HepG2 (cell line): ENCODE measurements at regions not wholly inside any gene's neighbourhood (a gene's known extent, or its start where the extent isn't known, plus 50 kb on each side); places are given as distances from the start of the nearest gene placed in this dataset.

Source experiments
- ATAC-seq: fragments of 200-7000 bp; cut with Tn5 transposase; 3 replicates; pipeline ENCODE4 v1.9.1; 2020; ENCODE audit warnings: mild to moderate bottlenecking, moderate library complexity
- BruUV-seq: library from RNA; stranded (reverse); fragments of 400-500 nt; replicated peaks from 2 replicates; lab custom pipeline; 2021; lab: Mats Ljungman, UMichigan
- CTCF ChIA-PET: fragments of 300-600 bp; formaldehyde crosslinking; extraction: SDS; loops from one replicate; lab custom pipeline; 2021; ENCODE audit warnings: low total read pairs, inconsistent platforms, low intra/inter-chr PET ratio; lab: Yijun Ruan, JAX
- POLR2A ChIA-PET: fragments of 350-600 bp; sonication (Branson Sonifier 250); formaldehyde crosslinking; loops from one replicate; lab custom pipeline; 2020; ENCODE audit warnings: antibody characterized with exemption, inconsistent platforms; lab: Yijun Ruan, JAX
- DNase-seq: peaks from one replicate; pipeline ENCODE4 v3.0.0-alpha.2; 2015; ENCODE audit warnings: low spot score
- FAIRE-seq: peaks from 3 replicates; lab custom pipeline; 2011; peaks lifted over from hg19 to GRCh38; lab: Jason Lieb, UNC
- H2AFZ ChIP-seq: one replicate; pipeline ENCODE4 v1.6.1; 2011; ENCODE audit warnings: low read length, inconsistent platforms
- H3K27ac ChIP-seq: fragments of 300-600 bp; 3 replicates; pipeline ENCODE4 v1.8.0; 2011; ENCODE audit warnings: mixed run types, mild to moderate bottlenecking, mixed read lengths, low read length, inconsistent platforms; ENCODE audit not compliant: insufficient read depth; ENCODE audit errors: extremely low read length
- H3K27me3 ChIP-seq, 2 experiments: fragments of 200-600 bp in 1 of 2; 2 replicates in 1 of 2; 3 replicates in 1 of 2; pipeline versions ENCODE4 v1.6.0 to v1.8.0; 2011; ENCODE audit warnings: low read length in 2 of 2, mild to moderate bottlenecking in 2 of 2, moderate library complexity in 2 of 2, inconsistent platforms in 1 of 2; ENCODE audit not compliant: insufficient read depth in 2 of 2, control insufficient read depth in 1 of 2
- H3K36me3 ChIP-seq, 2 experiments: fragments of 200-600 bp in 1 of 2; replicated peaks in 1 of 2; 2 replicates in 1 of 2; 3 replicates in 1 of 2; pipeline versions ENCODE4 v1.5.1 to v1.8.0; 2011; ENCODE audit warnings: low read length in 2 of 2, inconsistent platforms in 1 of 2; ENCODE audit not compliant: insufficient read depth in 2 of 2, control insufficient read depth in 1 of 2
- H3K4me1 ChIP-seq: 2 replicates; pipeline ENCODE4 v1.5.1; 2012; ENCODE audit warnings: low read length, inconsistent platforms; ENCODE audit not compliant: insufficient read depth
- H3K4me2 ChIP-seq: 2 replicates; pipeline ENCODE4 v1.6.0; 2011; ENCODE audit warnings: low read depth, low read length, inconsistent platforms
- H3K4me3 ChIP-seq, 3 experiments: fragments of 200-600 bp in 1 of 3; sonication (generic), shearing (Covaris generic) in 1 of 3; replicated peaks in 1 of 3; 2 replicates each; pipeline ENCODE4 v1.5.1; 2011 to 2016; ENCODE audit warnings: low read length in 3 of 3, inconsistent platforms in 2 of 3, low read depth in 2 of 3, mild to moderate bottlenecking in 2 of 3, control low read depth in 1 of 3, mixed read lengths in 1 of 3; ENCODE audit not compliant: insufficient read depth in 1 of 3
- H3K79me2 ChIP-seq: one replicate; pipeline ENCODE4 v1.6.1; 2011; ENCODE audit warnings: low read length, inconsistent platforms; ENCODE audit not compliant: insufficient read depth
- H3K9ac ChIP-seq: 2 replicates; pipeline ENCODE4 v1.6.0; 2011; ENCODE audit warnings: mild to moderate bottlenecking, low read depth, low read length, inconsistent platforms; ENCODE audit not compliant: insufficient read depth
- H3K9me3 ChIP-seq: 2 replicates; pipeline ENCODE4 v1.5.1; 2012; ENCODE audit warnings: mild to moderate bottlenecking, low read length
- H4K20me1 ChIP-seq: 2 replicates; pipeline ENCODE4 v1.6.0; 2011; ENCODE audit warnings: inconsistent platforms, mild to moderate bottlenecking, low read length, moderate library complexity; ENCODE audit not compliant: insufficient read depth
- ARID2 ChIP-seq: sonication (generic); formaldehyde crosslinking; IDR thresholded peaks from 2 replicates; pipeline ENCODE4 v1.8.1; 2022; ENCODE audit warnings: mild to moderate bottlenecking, missing genetic modification reagents, borderline replicate concordance
- GLMP ChIP-seq: sonication (generic); formaldehyde crosslinking; IDR thresholded peaks from 2 replicates; pipeline ENCODE4 v1.9.0; 2021; ENCODE audit warnings: missing genetic modification reagents, mild to moderate bottlenecking, borderline replicate concordance
- HMGXB3 ChIP-seq: sonication (generic); formaldehyde crosslinking; IDR thresholded peaks from 2 replicates; pipeline ENCODE4 v1.4.0; 2020; ENCODE audit warnings: missing genetic modification reagents, borderline replicate concordance
- NONO ChIP-seq, 2 experiments: fragments of 450-650 bp in 1 of 2; sonication (generic) in 1 of 2; formaldehyde crosslinking in 1 of 2; IDR thresholded peaks in 1 of 2; conservative IDR thresholded peaks in 1 of 2; 2 replicates each; pipeline versions ENCODE4 v1.6.1 to v1.8.0; 2017 to 2022; ENCODE audit warnings: mild to moderate bottlenecking in 1 of 2, missing genetic modification reagents in 1 of 2, moderate library complexity in 1 of 2
- ZNF619 ChIP-seq: sonication (generic); formaldehyde crosslinking; IDR thresholded peaks from 2 replicates; pipeline ENCODE4 v1.4.0; 2020; ENCODE audit warnings: mild to moderate bottlenecking, missing genetic modification reagents
- ZSCAN30 ChIP-seq: sonication (generic); formaldehyde crosslinking; IDR thresholded peaks from 2 replicates; pipeline ENCODE4 v1.5.0; 2020; ENCODE audit warnings: mild to moderate bottlenecking, missing genetic modification reagents
- WGBS: methylation state at CpG from one replicate; pipeline ENCODE4 v1.1.6; 2017; ENCODE audit warnings: low lambda C conversion rate; 5-methylcytosine and 5-hydroxymethylcytosine counted together
- in situ Hi-C: cut with HindIII; loops from 2 replicates; pipeline ENCODE4 v1.10.0; 2017; ENCODE audit warnings: low pct_unique_long_range_greater_than_20kb; ENCODE audit not compliant: extremely low pct_ligation_motif_present
- intact Hi-C: fragments of 100-400 bp; cut with micrococcal nuclease; formaldehyde crosslinking; loops from one replicate; pipeline ENCODE4 v1.10.0; 2022; ENCODE audit not compliant: unreplicated experiment

- H3K4me3 ChIP-seq, result no peak overlapping the region
- no peaks in the 10 kb centered on the region for H3K27me3 ChIP-seq
- DNase-seq (no peak), FAIRE-seq (no peak), ATAC-seq (no peak)
- intact Hi-C loops (no loop called here), in situ Hi-C loops (no loop called here)
- no peak overlapping the region for H3K9ac ChIP-seq
- no peaks in the 10 kb centered on the region for H3K4me1 ChIP-seq
- no peak overlapping the region for H3K4me2 ChIP-seq
- H2AFZ ChIP-seq, result no peak overlapping the region
- ChIA-PET POLR2A (no interaction called here), CTCF (no interaction called here)
- TF ChIP-seq ZNF619 (CRISPR knock-in tag) (no peak), ARID2 (CRISPR knock-in tag) (no peak), ZSCAN30 (CRISPR knock-in tag) (no peak), GLMP (CRISPR knock-in tag) (no peak), HMGXB3 (no peak), NONO (IDR thresholded peaks at IDR 0.05) (no peak), NONO (CRISPR knock-in tag; conservative IDR thresholded peaks at IDR 0.05) (no peak)
- BruUV-seq, result no TSS peak
- WGBS, result 0% methylated on average over 4 of the region's 4 CpGs
- H3K36me3 ChIP-seq, result no peaks in the 10 kb centered on the region
- H3K27ac ChIP-seq, result no peak overlapping the region
- no peaks in the 10 kb centered on the region for H3K79me2 ChIP-seq
- no peaks in the 10 kb centered on the region for H3K9me3 ChIP-seq
- H4K20me1 ChIP-seq, result no peaks in the 10 kb centered on the region
These were observed 655.2 kb upstream of the FAM174A start for GRCh38 chr5:99879791-99880511.
